Gastroesophageal sphincter (tissue), 3 donors: ENCODE measurements at regions not wholly inside any gene's neighbourhood (a gene's known extent, or its start where the extent isn't known, plus 50 kb on each side); places are given as distances from the start of the nearest gene placed in this dataset.

Experiments
- CTCF ChIP-seq, 4 experiments: fragments of 200-600 bp in 2 of 4; fragments of 450-650 bp in 2 of 4; sonication (generic) in 1 of 4; IDR thresholded peaks; one replicate each; pipeline ENCODE4 v1.5.1; 2017 to 2019; ENCODE audit warnings: antibody characterized with exemption in 4 of 4, mild to moderate bottlenecking in 2 of 4, moderate library complexity in 2 of 4
- POLR2AphosphoS5 ChIP-seq: sonication (generic); formaldehyde crosslinking; IDR thresholded peaks from one replicate; pipeline ENCODE4 v1.6.1; 2017; ENCODE audit warnings: antibody characterized with exemption

GRCh38 chr5:82336959-82337351 is 58.8 kb upstream of the RPS23 start:
- TF ChIP-seq CTCF (IDR thresholded peaks at IDR 0.05) (no peak), POLR2AphosphoS5 (no peak)
